GM20000 (cell line): ENCODE measurements at regions not wholly inside any gene's neighbourhood (a gene's known extent, or its start where the extent isn't known, plus 50 kb on each side); places are given as distances from the start of the nearest gene placed in this dataset.
"Not testable (repeated sequence)": the region's sequence is repeated elsewhere in the genome, so short reads cannot be mapped to it uniquely, and the experiment has no call there.

Source experiments
- DNase-seq: peaks from one replicate; pipeline ENCODE4 v3.0.0; 2012; ENCODE audit warnings: low spot score
- TF ChIP-seq, protein P1 (sequence below): IDR thresholded peaks from 2 replicates; pipeline ENCODE4 v1.5.1; 2012; ENCODE audit warnings: mild to moderate bottlenecking, control low read depth; ENCODE audit errors: extremely low read depth, missing control alignments

DNA sequence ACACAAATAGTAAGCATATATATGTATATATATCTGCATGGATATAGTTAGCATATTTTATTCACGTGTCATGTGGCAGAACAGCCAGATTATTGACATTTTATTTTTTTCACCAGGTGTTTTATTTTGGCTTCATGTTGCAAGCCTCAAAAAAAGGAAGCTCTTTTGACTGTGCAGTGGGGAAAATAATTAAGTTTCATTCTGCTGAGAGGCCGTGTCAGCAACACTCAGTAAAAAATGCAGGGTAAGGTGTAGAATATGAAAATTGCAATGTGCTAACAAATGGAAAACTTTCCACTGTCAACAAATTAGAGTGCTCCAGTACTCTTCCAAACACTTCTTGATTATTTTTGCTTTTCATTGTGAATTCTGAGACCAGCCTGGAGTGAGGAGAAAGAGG is 511.5 kb downstream of the GLUD2 start:
- TF ChIP-seq, protein P1, sequence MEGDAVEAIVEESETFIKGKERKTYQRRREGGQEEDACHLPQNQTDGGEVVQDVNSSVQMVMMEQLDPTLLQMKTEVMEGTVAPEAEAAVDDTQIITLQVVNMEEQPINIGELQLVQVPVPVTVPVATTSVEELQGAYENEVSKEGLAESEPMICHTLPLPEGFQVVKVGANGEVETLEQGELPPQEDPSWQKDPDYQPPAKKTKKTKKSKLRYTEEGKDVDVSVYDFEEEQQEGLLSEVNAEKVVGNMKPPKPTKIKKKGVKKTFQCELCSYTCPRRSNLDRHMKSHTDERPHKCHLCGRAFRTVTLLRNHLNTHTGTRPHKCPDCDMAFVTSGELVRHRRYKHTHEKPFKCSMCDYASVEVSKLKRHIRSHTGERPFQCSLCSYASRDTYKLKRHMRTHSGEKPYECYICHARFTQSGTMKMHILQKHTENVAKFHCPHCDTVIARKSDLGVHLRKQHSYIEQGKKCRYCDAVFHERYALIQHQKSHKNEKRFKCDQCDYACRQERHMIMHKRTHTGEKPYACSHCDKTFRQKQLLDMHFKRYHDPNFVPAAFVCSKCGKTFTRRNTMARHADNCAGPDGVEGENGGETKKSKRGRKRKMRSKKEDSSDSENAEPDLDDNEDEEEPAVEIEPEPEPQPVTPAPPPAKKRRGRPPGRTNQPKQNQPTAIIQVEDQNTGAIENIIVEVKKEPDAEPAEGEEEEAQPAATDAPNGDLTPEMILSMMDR = no peak
- no peak for DNase-seq

DNA sequence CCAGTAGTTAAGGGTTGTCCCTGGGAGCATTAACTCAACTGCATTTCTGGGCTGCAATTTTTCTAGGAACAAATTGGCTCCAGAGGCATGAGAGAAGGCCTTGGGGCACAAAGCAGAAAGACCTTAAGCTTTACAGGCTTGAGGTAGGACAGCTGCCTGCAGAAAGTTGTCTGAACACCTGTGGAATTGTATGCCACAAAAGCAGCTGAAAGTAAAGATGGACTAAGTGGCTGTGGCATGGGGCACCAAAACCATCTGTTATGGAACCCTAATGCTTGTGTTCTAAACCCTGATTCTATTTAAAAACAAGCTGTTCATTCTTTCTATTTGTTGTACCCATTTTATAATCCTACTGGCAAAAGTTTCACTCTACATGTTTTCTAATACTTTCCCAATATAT is 515.2 kb downstream of the GLUD2 start:
- TF ChIP-seq, protein P1 = no peak
- DNase-seq = no peak

DNA sequence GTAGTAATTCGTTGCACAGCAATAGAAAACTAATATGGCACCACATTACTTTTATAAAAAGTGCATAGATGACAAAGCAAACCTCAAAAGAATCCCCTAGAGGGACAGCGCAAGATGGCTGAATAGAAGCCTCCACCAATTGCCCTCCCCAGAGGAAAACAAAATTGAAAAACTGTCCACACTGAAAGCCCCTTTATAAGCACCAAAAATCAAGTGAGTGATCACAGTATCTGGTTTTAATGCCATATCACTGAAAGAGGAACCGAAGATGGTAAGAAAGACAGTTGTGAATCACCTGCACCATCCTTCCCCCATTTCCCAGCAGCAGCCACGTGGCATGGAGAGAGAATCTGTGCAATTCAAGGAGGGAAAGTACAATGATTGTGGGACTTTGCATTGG is 522.2 kb downstream of the GLUD2 start:
- DNase-seq = no peak
- TF ChIP-seq, protein P1 = no peak

DNA sequence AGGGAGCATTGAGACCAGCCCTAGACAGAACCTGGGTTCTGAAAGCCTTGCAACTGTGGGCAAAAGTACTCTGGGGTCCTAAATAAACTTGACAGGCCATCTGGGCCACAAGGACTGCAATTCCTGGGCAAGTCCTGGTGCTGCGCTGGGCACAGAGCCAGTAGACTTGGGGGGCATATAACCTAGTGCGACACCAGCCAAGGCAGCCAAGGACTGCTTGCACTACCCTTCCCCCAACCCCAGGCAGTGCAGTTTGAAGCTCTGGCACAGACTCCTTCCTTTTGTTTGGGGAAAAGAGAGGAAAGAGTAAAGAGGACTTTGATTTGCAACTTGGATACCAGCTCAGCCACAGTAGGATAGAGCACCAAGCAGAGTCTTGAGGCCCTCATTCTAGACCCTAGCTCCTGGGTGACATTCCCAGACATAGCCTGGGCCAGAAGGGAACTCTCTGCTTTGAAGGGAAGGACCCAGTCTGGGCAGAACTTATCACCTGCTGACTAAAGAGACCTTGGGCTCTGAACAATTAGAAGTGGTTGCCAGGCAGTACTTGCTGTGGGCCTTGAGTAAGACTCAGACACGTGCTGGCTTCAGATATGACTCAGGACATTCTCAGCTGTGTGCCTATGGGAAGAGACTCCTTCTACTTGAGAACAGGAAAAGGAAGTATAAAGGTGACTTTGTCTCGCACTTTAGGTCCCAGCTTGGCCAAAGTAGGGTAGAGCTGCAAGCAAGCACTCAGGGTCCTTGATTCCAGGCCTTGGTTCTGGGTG is 522.8 kb downstream of the GLUD2 start:
- no peak for DNase-seq
- TF ChIP-seq, protein P1 = no peak

DNA sequence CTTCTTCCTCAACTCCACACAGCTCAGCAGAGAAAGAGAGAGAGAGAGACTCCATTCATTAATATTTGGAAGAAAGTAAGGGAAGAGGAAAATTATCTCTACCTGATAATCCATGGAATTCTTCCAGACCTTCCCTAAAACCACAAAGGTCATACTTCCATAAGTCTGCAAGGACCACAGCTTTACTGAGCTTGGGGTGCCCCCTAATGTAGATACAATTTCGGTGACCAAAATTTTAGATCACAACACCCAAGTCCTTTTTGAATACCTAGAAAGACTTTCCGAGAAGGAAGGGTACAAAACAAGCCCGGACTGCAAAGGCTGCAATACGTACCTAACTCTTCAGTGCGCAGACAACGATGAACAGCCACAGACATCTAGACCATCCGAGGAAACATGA is 523.9 kb downstream of the GLUD2 start:
- TF ChIP-seq, protein P1 = no peak
- no peak for DNase-seq

DNA sequence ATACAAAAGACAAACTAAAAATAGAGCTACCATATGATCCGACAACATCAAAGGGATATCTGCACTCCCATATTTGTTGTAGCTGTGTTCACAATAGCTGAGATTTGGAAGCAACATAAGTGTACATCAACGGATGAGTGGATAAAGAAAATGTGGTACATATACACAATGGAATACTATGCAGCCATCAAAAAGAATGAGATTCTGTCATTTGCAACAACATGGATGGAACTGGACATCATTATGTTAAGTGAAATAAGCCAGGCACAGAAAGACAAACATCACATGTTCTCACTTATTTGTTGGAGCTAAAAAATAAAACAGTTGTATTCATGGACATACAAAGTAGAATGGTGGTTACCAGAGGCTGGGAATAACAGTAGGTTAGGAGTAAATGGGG is 527.0 kb downstream of the GLUD2 start:
- DNase-seq = not testable (repeated sequence)

DNA sequence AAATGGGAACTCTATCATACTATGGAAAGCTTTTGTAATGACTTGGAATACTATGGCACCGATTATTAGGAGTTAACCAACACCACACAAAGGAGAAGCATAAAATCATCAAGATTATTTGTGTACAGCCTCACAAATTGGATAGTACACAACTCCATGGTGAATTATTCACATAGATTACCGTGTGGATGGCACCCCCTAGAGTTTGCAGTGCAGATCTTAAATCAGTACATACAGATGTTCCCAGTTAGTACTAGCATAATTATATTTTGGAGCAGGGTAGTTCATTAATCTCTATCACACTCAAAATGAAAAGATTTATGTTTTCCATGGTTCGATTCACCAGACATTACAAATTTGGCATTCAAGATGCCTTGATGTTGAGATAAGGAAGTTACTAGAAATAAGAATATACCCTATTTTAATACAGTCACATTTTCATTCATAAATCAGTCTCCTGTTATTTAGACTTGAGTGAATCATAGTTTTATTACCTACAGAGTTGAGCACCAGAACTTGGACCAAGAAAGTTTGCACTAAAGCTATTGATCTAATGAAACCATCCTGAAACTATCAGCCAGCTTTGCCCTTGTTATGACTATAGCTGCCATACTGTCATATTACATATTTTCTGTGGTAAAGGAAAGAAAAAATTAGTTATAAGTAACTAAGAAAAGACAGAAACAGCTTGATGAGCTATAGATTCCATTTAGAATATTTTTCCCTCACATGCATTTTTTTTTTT is 531.8 kb downstream of the GLUD2 start:
- TF ChIP-seq, protein P1 = no peak
- peak; percentile 0 for DNase-seq
